IPS DF 6.9 (cell line): ENCODE measurements at regions not wholly inside any gene's neighbourhood (a gene's known extent, or its start where the extent isn't known, plus 50 kb on each side); places are given as distances from the start of the nearest gene placed in this dataset.
"Not testable (repeated sequence)": the region's sequence is repeated elsewhere in the genome, so short reads cannot be mapped to it uniquely, and the experiment has no call there.

Source experiments
- DNase-seq: peaks from one replicate; pipeline ENCODE4 v3.0.0-alpha.2; 2013; ENCODE audit warnings: low read depth, low spot score
- H3K27ac ChIP-seq: one replicate; pipeline ENCODE4 v1.5.1; 2013; ENCODE audit warnings: low read length, control low read depth
- H3K27me3 ChIP-seq: 2 replicates; pipeline ENCODE4 v1.6.1; 2013; ENCODE audit warnings: mild to moderate bottlenecking, low read length; ENCODE audit not compliant: control insufficient read depth, insufficient read depth
- H3K36me3 ChIP-seq: 2 replicates; pipeline ENCODE4 v1.6.1; 2013; ENCODE audit warnings: low read length; ENCODE audit not compliant: control insufficient read depth, insufficient read depth
- H3K4me1 ChIP-seq: 2 replicates; pipeline ENCODE4 v1.6.1; 2013; ENCODE audit warnings: low read length; ENCODE audit not compliant: control insufficient read depth, insufficient read depth
- H3K4me3 ChIP-seq: 2 replicates; pipeline ENCODE4 v1.5.1; 2013; ENCODE audit warnings: mild to moderate bottlenecking, low read length
- H3K9me3 ChIP-seq: 2 replicates; pipeline ENCODE4 v1.6.1; 2013; ENCODE audit warnings: low read length, inconsistent platforms; ENCODE audit not compliant: control insufficient read depth, insufficient read depth
- WGBS: extraction: QIAGEN DNeasy Blood & Tissue Kit; methylation state at CpG from one replicate; pipeline ENCODE4 v1.1.7; 2013; ENCODE audit warnings: mixed read lengths, missing lambda C conversion rate; ENCODE audit not compliant: insufficient read length, insufficient coverage; 5-methylcytosine and 5-hydroxymethylcytosine counted together

- H3K4me3 ChIP-seq: no peak overlapping the region
- DNase-seq: no peak
- no peaks in the 10 kb centered on the region for H3K9me3 ChIP-seq
- no CpG with 5 or more reads among the region's 3 CpGs for WGBS
- no peaks in the 10 kb centered on the region for H3K27me3 ChIP-seq
- no peaks in the 10 kb centered on the region for H3K36me3 ChIP-seq
- H3K4me1 ChIP-seq: 0 out of 2 replicates have a peak, but pooled peaks cover 1% of the 10 kb centered on the region
- no peak overlapping the region for H3K27ac ChIP-seq
Observed at GRCh38 chr11:45739866-45740265, 65.1 kb upstream of the SLC35C1 start.

GRCh38 chr11:45739071-45739470 is 65.9 kb upstream of the SLC35C1 start:
- H3K4me1 ChIP-seq, H3K9me3 ChIP-seq, H3K27ac ChIP-seq, H3K27me3 ChIP-seq, DNase-seq, H3K4me3 ChIP-seq, H3K36me3 ChIP-seq: not testable (repeated sequence)
- WGBS: no CpG with 5 or more reads among the region's 22 CpGs

GRCh38 chr11:45738194-45738593 is 66.8 kb upstream of the SLC35C1 start:
- not testable (repeated sequence) for H3K36me3 ChIP-seq, H3K4me1 ChIP-seq, H3K27me3 ChIP-seq, H3K9me3 ChIP-seq, H3K4me3 ChIP-seq, H3K27ac ChIP-seq, DNase-seq
- WGBS: no CpG with 5 or more reads among the region's 37 CpGs

- H3K4me3 ChIP-seq: no peak overlapping the region
- DNase-seq: no peak
- H3K9me3 ChIP-seq: no peaks in the 10 kb centered on the region
- no peaks in the 10 kb centered on the region for H3K36me3 ChIP-seq
- no peaks in the 10 kb centered on the region for H3K4me1 ChIP-seq
- no peaks in the 10 kb centered on the region for H3K27me3 ChIP-seq
- H3K27ac ChIP-seq: no peak overlapping the region
- WGBS: no CpG with 5 or more reads among the region's 4 CpGs
Observed at GRCh38 chr11:45737056-45737455, 67.9 kb upstream of the SLC35C1 start.

GRCh38 chr11:45736424-45736823 is 68.5 kb upstream of the SLC35C1 start:
- Histone ChIP-seq H3K4me3 (no peak overlapping the region), H3K27ac (no peak overlapping the region), H3K4me1 (no peaks in the 10 kb centered on the region), H3K36me3 (no peaks in the 10 kb centered on the region), H3K9me3 (no peaks in the 10 kb centered on the region), H3K27me3 (no peaks in the 10 kb centered on the region)
- DNase-seq: no peak
- no CpG with 5 or more reads among the region's 2 CpGs for WGBS

GRCh38 chr11:45733176-45733575 is 67.8 kb upstream of the CHST1 start:
- H3K9me3 ChIP-seq: no peaks in the 10 kb centered on the region
- no peak for DNase-seq
- WGBS: no CpG with 5 or more reads among the region's 1 CpG
- H3K36me3 ChIP-seq: no peaks in the 10 kb centered on the region
- H3K4me1 ChIP-seq: no peaks in the 10 kb centered on the region
- H3K27me3 ChIP-seq: no peaks in the 10 kb centered on the region
- no peak overlapping the region for H3K27ac ChIP-seq
- H3K4me3 ChIP-seq: no peak overlapping the region

- H3K9me3 ChIP-seq: no peaks in the 10 kb centered on the region
- no peak overlapping the region for H3K27ac ChIP-seq
- no peak for DNase-seq
- H3K36me3 ChIP-seq: no peaks in the 10 kb centered on the region
- H3K4me1 ChIP-seq: no peaks in the 10 kb centered on the region
- no peak overlapping the region for H3K4me3 ChIP-seq
- H3K27me3 ChIP-seq: no peaks in the 10 kb centered on the region
Observed at GRCh38 chr11:45732343-45732742, 66.9 kb upstream of the CHST1 start.

GRCh38 chr11:45731171-45731570 is 65.7 kb upstream of the CHST1 start:
- not testable (repeated sequence) for H3K27me3 ChIP-seq, H3K36me3 ChIP-seq, DNase-seq, H3K9me3 ChIP-seq, H3K27ac ChIP-seq, H3K4me3 ChIP-seq, H3K4me1 ChIP-seq
- no CpG with 5 or more reads among the region's 4 CpGs for WGBS

GRCh38 chr11:45730014-45730413 is 64.6 kb upstream of the CHST1 start:
- no peak overlapping the region for H3K4me3 ChIP-seq
- H3K36me3 ChIP-seq: no peaks in the 10 kb centered on the region
- WGBS: no CpG with 5 or more reads among the region's 3 CpGs
- DNase-seq: no peak
- H3K9me3 ChIP-seq: no peaks in the 10 kb centered on the region
- H3K4me1 ChIP-seq: no peaks in the 10 kb centered on the region
- H3K27ac ChIP-seq: no peak overlapping the region
- no peaks in the 10 kb centered on the region for H3K27me3 ChIP-seq

GRCh38 chr11:45726493-45727054 is 61.2 kb upstream of the CHST1 start:
- Histone ChIP-seq H3K27me3 (no peaks in the 10 kb centered on the region), H3K36me3 (no peaks in the 10 kb centered on the region), H3K27ac (no peak overlapping the region), H3K4me3 (no peak overlapping the region), H3K4me1 (no peaks in the 10 kb centered on the region), H3K9me3 (no peaks in the 10 kb centered on the region)
- no CpG with 5 or more reads among the region's 2 CpGs for WGBS
- DNase-seq: no peak

DNA sequence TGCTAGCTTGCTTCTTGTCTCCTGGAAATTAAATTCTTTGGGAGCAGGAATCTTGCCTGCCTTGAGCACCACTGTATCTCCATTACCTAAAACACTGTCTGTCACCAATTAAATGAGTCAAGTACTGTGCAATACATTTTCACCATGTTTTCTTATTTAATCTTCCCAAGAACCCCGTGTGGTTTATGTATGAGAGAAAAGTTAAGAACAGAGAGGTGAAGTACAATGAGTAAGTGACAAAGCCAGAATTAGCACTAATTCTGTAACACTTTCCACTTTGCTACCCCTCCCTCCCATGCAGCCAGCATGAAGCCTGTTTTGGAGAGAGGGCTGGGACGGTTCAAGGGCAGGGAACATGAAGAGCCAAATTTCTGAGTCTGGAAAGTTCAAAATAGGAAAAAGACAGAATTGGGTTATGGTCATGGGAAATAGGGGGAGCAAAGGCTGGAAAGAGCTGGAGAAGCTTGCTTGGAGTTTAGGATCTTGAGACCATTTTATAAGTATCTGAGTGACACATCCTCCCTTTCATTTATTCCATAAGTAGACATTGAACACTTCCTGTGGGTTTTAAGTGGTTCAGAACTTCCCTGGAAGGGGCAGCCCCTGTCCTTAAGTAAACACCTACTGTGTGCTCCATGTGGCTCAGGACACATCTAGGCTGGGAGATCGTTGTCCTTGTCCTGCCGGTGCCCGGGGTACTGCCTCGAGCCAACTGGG is 60.5 kb upstream of the CHST1 start:
- Histone ChIP-seq H3K27ac (no peak overlapping the region), H3K9me3 (no peaks in the 10 kb centered on the region), H3K4me1 (no peaks in the 10 kb centered on the region), H3K27me3 (no peaks in the 10 kb centered on the region), H3K4me3 (no peak overlapping the region), H3K36me3 (no peaks in the 10 kb centered on the region)
- no CpG with 5 or more reads among the region's 6 CpGs for WGBS
- no peak for DNase-seq
